Stimulated activated CD4-positive, alpha-beta T cell treated with anti-CD3 and anti-CD28 coated beads, TNF-alpha, amount 100 ng/mL, for 24 hours (primary cell): ENCODE measurements at regions not wholly inside any gene's neighbourhood (a gene's known extent, or its start where the extent isn't known, plus 50 kb on each side); places are given as distances from the start of the nearest gene placed in this dataset.

Source experiments
- DNase-seq, 3 experiments: peaks; one replicate each; pipeline ENCODE4 v3.0.0-alpha.2; 2020; ENCODE audit warnings: low read depth in 3 of 3

DNA sequence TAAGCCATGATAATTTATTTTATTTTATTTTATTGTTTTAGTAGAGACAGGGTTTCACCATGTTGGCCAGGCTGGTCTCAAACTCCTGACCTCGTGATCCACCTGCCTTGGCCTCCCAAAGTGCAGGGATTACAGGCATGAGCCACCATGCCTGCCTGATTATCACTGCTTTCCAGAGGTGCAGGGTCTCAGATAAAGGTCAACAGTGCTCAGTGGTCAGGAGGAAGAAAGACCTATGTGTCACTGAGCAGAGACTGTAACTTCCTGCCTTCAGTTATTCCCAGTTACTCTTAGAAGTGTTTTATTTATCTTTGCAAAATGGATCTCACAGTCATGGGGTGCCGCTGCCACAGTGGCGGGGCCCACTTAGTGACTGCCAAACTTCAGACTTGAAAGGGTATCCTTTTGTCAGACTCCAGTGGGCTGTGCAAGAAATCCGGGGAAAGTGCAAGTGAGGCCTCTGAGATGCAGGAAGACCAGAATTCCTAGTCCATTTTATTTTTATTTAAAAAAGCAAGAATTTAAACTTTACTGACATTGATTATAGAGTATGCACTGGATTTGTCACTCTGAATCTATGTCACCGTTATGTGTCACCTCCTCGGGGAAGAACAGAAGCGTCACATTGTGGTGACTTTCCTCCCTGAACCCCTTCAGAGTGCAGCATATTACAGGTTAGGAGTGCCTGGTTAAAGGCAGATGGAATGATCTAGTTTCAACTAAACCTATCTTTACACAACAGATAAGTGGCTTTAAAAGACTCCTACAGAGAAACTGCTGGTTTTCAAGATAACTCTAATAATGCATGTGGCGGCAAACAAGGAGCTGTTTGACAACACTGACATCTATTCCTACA lies 59.1 kb upstream of the BICD1 start:
- no peak for DNase-seq

DNA sequence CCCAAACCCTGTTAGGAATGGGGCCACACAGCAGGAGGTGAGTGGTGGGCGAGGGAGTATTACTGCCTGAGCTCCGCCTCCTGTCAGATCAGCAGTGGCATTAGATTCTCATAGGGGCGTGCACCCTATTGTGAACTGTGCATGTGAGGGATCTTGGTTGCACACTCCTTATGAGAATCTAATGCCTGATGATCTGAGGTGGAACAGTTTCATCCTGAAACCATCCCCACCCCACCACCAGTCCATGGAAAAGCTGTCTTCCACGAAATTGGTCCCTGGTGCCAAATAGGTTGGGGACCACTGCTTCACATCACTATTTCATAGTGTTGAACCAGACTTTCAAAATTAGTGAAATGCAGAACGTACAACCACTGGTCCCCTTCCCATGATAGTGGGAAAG lies 57.9 kb upstream of the BICD1 start:
- no peak for DNase-seq

GRCh38 chr12:32049956-32050355 lies 56.7 kb upstream of the BICD1 start:
- no peak for DNase-seq

- DNase-seq, result no peak
Measured at GRCh38 chr12:32051511-32052211, 55.0 kb upstream of the BICD1 start.

GRCh38 chr12:32052212-32052713 lies 54.4 kb upstream of the BICD1 start:
- no peak for DNase-seq

DNA sequence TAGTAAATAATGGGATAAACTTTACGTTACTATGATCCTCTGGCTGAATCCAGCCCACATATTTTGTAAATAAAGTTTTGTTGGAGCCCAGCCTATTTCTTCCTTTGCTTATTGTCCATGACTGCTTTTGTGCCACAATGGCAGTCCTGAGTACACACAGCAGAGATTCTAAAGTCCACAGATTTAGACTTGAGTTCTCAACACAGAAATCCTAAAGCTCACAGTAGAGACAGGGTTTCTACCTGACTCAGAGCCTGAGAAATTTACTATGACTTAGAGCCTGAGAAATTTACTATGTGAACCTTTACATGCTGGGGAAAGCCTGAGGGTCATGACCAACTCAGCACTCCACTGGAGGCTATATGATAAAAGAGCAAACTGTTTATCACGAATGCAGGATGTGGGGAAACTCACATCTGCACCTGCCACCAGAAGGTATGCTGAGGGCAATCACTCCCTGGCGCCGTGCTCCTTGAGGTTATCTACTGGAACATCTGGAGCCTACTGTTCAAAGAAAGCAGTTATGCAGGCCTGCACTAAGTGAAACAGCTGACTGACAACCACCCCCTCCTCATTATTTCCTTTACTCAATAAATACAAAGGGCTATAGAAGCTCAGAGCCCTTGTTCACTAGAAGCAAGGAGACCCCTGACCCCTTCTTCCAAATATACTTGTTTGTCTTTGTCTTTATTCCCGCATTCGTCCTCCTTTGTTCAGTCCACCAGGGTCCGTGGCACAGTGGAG lies 52.6 kb upstream of the BICD1 start:
- DNase-seq, result no peak
